Astrocyte (in vitro differentiated cells and primary cell): ENCODE measurements at regions not wholly inside any gene's neighbourhood (a gene's known extent, or its start where the extent isn't known, plus 50 kb on each side); places are given as distances from the start of the nearest gene placed in this dataset.

Experiments used
- DNase-seq: peaks from one replicate; pipeline ENCODE4 v3.0.0-alpha.2; 2010; ENCODE audit warnings: low read depth
- FAIRE-seq: peaks from 2 replicates; lab custom pipeline; 2011; peaks lifted over from hg19 to GRCh38; lab: Jason Lieb, UNC
- H2AFZ ChIP-seq: 2 replicates; pipeline ENCODE4 v1.6.0; 2012; ENCODE audit warnings: low read depth, low read length, inconsistent platforms
- H3K27ac ChIP-seq: 2 replicates; pipeline ENCODE4 v1.5.1; 2011; ENCODE audit warnings: low read depth, low read length, inconsistent platforms
- H3K27me3 ChIP-seq: 2 replicates; pipeline ENCODE4 v1.6.0; 2011; ENCODE audit warnings: low read length, inconsistent platforms; ENCODE audit not compliant: insufficient read depth
- H3K36me3 ChIP-seq: 2 replicates; pipeline ENCODE4 v1.5.1; 2011; ENCODE audit warnings: low read length, inconsistent platforms; ENCODE audit not compliant: insufficient read depth
- H3K4me1 ChIP-seq: 2 replicates; pipeline ENCODE4 v1.5.1; 2011; ENCODE audit warnings: low read length, inconsistent platforms; ENCODE audit not compliant: insufficient read depth
- H3K4me2 ChIP-seq: 2 replicates; pipeline ENCODE4 v1.6.0; 2012; ENCODE audit warnings: low read length, inconsistent platforms
- H3K4me3 ChIP-seq: 2 replicates; pipeline ENCODE4 v1.5.1; 2011; ENCODE audit warnings: low read depth, mild to moderate bottlenecking, low read length, inconsistent platforms; ENCODE audit not compliant: insufficient read depth
- H3K79me2 ChIP-seq: 2 replicates; pipeline ENCODE4 v1.6.0; 2012; ENCODE audit warnings: mild to moderate bottlenecking, low read length, inconsistent platforms; ENCODE audit not compliant: insufficient read depth
- H3K9ac ChIP-seq: 2 replicates; pipeline ENCODE4 v1.6.0; 2012; ENCODE audit warnings: mild to moderate bottlenecking, low read length, inconsistent platforms
- H3K9me3 ChIP-seq: 2 replicates; pipeline ENCODE4 v1.5.1; 2012; ENCODE audit warnings: low read depth, mild to moderate bottlenecking, low read length, inconsistent platforms; ENCODE audit not compliant: insufficient read depth
- H4K20me1 ChIP-seq: 2 replicates; pipeline ENCODE4 v1.6.0; 2012; ENCODE audit warnings: low read length, inconsistent platforms; ENCODE audit not compliant: insufficient read depth
- H3K27ac Mint-ChIP-seq: one replicate; pipeline ENCODE4 v1.8.0; 2021; ENCODE audit warnings: mild to moderate bottlenecking, mixed read lengths; ENCODE audit not compliant: unreplicated experiment
- H3K27me3 Mint-ChIP-seq: one replicate; pipeline ENCODE4 v1.8.0; 2021; ENCODE audit warnings: low read depth, mixed read lengths; ENCODE audit not compliant: unreplicated experiment
- H3K36me3 Mint-ChIP-seq: one replicate; pipeline ENCODE4 v1.8.0; 2021; ENCODE audit warnings: low read depth, mixed read lengths; ENCODE audit not compliant: unreplicated experiment
- H3K4me1 Mint-ChIP-seq: one replicate; pipeline ENCODE4 v1.8.0; 2021; ENCODE audit warnings: low read depth, mixed read lengths; ENCODE audit not compliant: unreplicated experiment
- H3K4me3 Mint-ChIP-seq: one replicate; pipeline ENCODE4 v1.8.0; 2021; ENCODE audit warnings: mild to moderate bottlenecking, moderate library complexity, mixed read lengths; ENCODE audit not compliant: unreplicated experiment
- H3K9me3 Mint-ChIP-seq: one replicate; pipeline ENCODE4 v1.8.0; 2021; ENCODE audit warnings: mild to moderate bottlenecking, mixed read lengths; ENCODE audit not compliant: unreplicated experiment
- EZH2 ChIP-seq: IDR thresholded peaks from 2 replicates; pipeline ENCODE4 v1.6.1; 2012; ENCODE audit warnings: mild to moderate bottlenecking, low read length, inconsistent platforms; ENCODE audit not compliant: insufficient read depth
- TF ChIP-seq, protein P1 (sequence below): IDR thresholded peaks from 2 replicates; pipeline ENCODE4 v1.5.1; 2011; ENCODE audit warnings: low read depth, mild to moderate bottlenecking, inconsistent platforms, low read length, moderate library complexity; ENCODE audit not compliant: insufficient read depth

DNA sequence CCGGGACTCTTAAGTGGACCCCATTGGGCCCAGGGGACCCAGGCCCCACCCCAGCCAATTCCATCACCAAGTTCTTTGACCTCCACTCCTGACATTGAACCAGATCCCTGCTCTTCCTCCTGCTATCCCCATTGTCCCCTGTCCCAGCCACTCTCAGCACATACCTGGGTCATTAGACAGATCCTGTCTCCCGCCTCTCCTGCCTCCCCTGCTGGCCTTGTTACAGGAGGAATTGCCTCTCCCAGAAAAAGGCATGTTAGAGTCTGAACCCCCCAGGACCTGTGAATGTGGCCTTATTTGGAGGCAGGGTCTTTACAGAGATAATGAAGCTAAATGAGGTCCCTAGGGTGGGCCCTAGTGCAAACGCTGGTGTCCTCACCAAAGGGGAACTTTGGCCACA is 301.9 kb downstream of the NPHP4 start:
- Histone ChIP-seq H3K36me3 (no peaks in the 10 kb centered on the region), H3K27ac (no peak overlapping the region), H3K4me3 (no peak overlapping the region), H3K4me2 (no peak overlapping the region), H3K9me3 (peaks cover 3% of the 10 kb centered on the region), H3K79me2 (no peaks in the 10 kb centered on the region), H3K4me1 (no peaks in the 10 kb centered on the region), H2AFZ (no peak overlapping the region), H3K27me3 (no peaks in the 10 kb centered on the region), H3K9ac (no peak overlapping the region), H4K20me1 (no peaks in the 10 kb centered on the region)
- H3K9me3 Mint-ChIP-seq: no peaks in the 10 kb centered on the region
- H3K27ac Mint-ChIP-seq: no peak overlapping the region
- peaks cover 45% of the 10 kb centered on the region for H3K27me3 Mint-ChIP-seq
- FAIRE-seq (no peak), DNase-seq (no peak)
- no peak overlapping the region for H3K4me3 Mint-ChIP-seq
- H3K4me1 Mint-ChIP-seq: no peaks in the 10 kb centered on the region
- H3K36me3 Mint-ChIP-seq: no peaks in the 10 kb centered on the region
- TF ChIP-seq, protein P1, sequence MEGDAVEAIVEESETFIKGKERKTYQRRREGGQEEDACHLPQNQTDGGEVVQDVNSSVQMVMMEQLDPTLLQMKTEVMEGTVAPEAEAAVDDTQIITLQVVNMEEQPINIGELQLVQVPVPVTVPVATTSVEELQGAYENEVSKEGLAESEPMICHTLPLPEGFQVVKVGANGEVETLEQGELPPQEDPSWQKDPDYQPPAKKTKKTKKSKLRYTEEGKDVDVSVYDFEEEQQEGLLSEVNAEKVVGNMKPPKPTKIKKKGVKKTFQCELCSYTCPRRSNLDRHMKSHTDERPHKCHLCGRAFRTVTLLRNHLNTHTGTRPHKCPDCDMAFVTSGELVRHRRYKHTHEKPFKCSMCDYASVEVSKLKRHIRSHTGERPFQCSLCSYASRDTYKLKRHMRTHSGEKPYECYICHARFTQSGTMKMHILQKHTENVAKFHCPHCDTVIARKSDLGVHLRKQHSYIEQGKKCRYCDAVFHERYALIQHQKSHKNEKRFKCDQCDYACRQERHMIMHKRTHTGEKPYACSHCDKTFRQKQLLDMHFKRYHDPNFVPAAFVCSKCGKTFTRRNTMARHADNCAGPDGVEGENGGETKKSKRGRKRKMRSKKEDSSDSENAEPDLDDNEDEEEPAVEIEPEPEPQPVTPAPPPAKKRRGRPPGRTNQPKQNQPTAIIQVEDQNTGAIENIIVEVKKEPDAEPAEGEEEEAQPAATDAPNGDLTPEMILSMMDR: no peak
- no peak for TF ChIP-seq EZH2

DNA sequence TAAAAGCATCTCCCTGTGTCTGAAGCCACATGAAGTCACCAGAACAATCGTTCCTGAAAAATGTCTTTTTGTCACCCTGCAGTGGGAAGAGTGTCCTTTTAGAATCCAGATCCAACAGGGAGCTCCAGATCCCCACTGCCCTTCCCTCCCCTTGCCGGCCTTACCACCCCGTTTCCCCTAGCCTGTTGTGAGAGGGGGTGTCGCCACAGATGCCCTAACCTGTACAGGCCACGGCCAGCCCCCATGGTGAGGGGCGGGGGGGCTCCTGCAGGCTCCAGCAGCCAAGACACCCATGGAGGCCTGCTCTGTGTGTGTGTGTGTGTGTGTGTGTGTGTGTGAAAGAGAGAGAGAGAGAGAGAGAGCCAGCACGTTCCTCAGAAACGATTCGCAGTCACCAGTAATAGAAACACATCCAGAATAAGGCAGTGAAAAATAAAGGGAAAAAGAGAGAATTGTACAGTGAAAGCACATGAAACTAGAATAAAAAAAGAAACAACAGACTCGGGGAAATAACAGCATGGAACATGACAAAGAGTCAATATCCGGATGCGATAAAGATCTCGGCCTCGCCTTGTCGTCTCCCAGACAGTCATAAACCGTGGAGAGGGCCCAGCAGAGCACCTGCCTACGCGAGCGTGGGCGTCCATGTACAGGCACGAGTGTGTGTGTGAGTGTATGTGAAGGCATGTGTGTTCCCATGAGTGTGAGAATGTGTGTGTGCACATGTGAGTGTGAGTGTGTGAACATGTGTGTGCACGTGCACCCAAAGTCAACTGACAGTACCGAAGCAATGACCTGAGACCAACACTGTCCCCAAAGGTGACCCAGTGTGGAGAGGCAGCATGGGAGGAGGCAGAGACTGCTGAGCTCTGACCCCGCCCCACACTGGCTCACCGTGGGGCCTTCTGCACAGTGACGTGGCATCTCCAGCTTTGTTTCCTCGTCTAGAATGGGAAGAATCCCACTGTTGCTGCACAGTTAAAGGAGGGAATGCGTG is 303.8 kb downstream of the NPHP4 start:
- H3K4me2 ChIP-seq: no peak overlapping the region
- Mint-ChIP-seq H3K27ac (no peak overlapping the region), H3K4me3 (no peak overlapping the region), H3K36me3 (no peaks in the 10 kb centered on the region), H3K9me3 (no peaks in the 10 kb centered on the region), H3K4me1 (no peaks in the 10 kb centered on the region), H3K27me3 (peaks cover 55% of the 10 kb centered on the region)
- H3K4me3 ChIP-seq: no peak overlapping the region
- TF ChIP-seq, protein P1: no peak
- no peak for TF ChIP-seq EZH2
- H3K36me3 ChIP-seq: no peaks in the 10 kb centered on the region
- no peaks in the 10 kb centered on the region for H4K20me1 ChIP-seq
- no peak overlapping the region for H3K9ac ChIP-seq
- H3K27me3 ChIP-seq: no peaks in the 10 kb centered on the region
- FAIRE-seq (no peak), DNase-seq (no peak)
- H3K9me3 ChIP-seq: peaks cover 3% of the 10 kb centered on the region
- H3K27ac ChIP-seq: no peak overlapping the region
- H3K4me1 ChIP-seq: no peaks in the 10 kb centered on the region
- no peak overlapping the region for H2AFZ ChIP-seq
- no peaks in the 10 kb centered on the region for H3K79me2 ChIP-seq
